Right ventricle myocardium superior (tissue), 1 donor: ENCODE measurements at regions not wholly inside any gene's neighbourhood (a gene's known extent, or its start where the extent isn't known, plus 50 kb on each side); places are given as distances from the start of the nearest gene placed in this dataset.

Experiments
- ATAC-seq: fragments of 200-7000 bp; cut with Tn5 transposase; one replicate; pipeline ENCODE4 v1.9.1; 2020; ENCODE audit warnings: mild to moderate bottlenecking; ENCODE audit not compliant: poor library complexity
- DNase-seq: peaks from one replicate; pipeline ENCODE4 v3.0.0-alpha.2; 2020
- intact Hi-C: fragments of 100-400 bp; cut with DNase I; formaldehyde crosslinking; loops from one replicate; pipeline ENCODE4 v1.11.2; 2022
- donor health status: DM: no; HTN: yes; CAD: no; lungs with severe emphysema.

DNA sequence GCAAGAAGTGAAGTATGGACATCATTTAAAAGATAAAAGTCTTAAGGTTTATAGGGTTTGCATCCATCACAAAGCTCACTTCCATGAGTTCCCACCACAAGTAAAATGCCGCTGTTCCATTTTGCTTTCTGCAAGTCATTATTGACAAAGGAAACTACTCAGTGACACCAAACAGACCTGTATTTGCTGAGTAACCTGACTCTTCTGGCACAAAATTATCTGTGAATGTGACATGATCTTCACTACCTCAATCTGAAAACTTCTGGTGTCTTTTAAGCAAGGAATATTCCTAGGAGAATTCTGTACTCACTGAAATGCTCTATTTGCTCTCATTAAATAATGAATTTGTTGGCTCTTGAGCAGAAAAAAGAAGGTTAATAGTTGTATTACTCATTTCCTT, 1077.4 kb upstream of the ADGRL4 start:
- no peak for DNase-seq
- intact Hi-C loops: no loop called here
- no peak for ATAC-seq

DNA sequence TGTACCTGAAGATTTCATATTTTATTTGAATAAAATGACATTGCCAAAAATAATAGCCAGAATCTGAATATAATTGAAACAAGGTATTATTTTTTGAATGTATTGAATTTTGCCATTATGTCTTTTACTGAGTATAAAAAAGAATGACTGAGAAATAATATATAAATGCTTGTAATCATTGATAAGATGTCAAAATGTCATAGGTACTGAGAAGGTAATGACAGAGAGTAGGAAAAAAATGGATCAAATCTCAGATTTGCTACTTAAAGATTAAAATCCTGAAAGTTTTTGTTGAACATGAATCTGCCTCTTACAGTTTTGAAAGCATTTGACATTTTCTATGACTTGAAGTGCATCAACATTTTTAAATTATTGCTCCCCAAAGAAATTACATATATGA, 1069.9 kb upstream of the ADGRL4 start:
- intact Hi-C loops: no loop called here

DNA sequence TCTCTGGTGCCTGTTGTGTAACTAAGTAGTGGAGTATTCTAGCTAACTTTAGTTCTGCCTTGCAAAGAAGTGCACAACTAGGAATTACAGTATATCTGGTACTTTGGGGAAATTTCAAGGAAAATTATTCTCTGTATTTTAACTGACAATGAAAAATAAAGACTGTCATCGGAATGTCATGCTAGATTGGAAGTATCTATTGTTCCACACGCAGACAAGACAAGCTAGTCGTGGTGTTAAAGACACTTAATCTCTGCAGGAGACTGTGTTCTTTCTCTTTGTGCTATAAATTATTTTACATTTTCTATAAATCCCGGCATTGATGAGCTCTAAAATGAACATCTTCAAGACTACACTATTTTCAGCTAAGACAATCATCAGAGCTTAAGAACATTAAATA, 1068.8 kb upstream of the ADGRL4 start:
- DNase-seq (no peak), ATAC-seq (no peak)
- intact Hi-C loops: no loop called here

More for the DNA sequence above, 1069.9 kb upstream of the ADGRL4 start:
- no peak for DNase-seq
- ATAC-seq: no peak

DNA sequence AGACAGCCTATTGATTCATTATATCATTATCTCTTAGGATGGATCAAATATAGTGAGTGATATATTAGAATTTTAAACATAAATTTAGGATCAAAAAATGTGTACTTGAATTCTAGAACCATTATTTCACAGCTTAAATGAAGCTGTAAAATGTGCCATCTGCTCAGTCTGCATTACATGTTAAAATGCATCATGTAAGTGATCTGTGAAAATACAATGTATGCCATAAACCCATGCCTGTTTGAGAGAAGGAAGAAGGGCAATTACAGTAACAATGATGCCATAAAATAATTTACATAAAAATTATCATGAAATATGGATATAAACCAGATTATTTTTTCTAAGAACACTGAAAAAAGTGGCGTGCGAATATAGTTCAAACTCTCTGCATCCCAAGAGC, 1066.0 kb upstream of the ADGRL4 start:
- intact Hi-C loops: no loop called here
- no peak for DNase-seq
- no peak for ATAC-seq

DNA sequence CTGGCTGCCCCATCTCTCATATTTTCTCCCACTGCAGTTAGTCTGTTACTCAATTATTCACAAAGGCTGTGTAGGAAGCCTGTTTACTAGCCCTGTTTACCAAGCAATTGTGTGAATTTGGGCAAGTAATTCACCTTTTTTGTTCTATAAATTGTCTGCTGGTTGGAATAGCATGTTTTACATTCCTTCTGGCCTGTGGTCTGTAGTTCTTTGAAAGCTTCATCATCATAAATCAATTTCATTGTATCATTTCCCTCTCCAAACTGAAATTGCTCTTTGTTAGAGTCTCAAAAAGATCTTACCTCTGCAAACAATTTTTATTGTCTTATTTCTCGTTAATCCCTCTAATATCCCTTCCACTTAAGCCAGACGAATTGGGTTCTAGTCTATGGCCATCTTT, 1059.5 kb upstream of the ADGRL4 start:
- intact Hi-C loops: no loop called here
- DNase-seq (no peak), ATAC-seq (no peak)

DNA sequence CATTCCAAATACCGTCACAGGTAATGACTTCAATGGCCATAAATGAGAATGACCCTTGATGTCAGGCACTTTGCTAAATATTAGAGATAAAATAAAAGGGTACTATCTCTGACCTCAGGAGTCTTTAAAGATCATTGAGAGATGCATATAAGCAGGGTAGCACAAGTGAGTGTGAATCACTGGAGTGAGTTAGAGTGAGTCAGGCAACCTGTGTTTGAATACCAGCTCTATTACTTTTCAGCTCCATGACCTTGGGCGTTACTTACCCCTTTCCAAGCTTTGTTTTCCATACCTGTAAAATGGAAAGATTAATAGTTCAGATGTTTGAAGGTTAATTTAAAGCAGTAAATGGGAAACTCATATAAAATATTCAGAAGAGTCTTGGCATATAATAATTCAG, 1058.0 kb upstream of the ADGRL4 start:
- no peak for ATAC-seq
- DNase-seq: no peak
- intact Hi-C loops: no loop called here

DNA sequence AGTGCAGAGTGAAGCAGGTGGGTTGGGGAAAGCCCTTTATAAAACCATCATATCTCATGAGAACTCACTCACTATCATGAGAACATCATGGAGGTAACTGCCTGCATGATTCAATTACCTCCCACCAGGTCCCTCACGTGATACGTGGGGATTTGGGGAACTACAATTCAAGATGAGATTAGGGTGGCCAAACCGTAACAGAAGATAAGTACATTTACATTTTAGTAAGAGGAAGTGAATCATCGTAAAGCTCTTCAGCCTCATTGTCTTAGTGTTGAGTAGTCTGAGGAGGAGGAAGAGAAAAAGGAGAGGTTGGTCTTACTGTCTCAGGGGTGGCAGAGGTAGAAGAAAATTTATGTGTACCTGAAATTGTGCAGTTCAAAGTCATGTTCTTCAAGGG, 1053.4 kb upstream of the ADGRL4 start:
- intact Hi-C loops: no loop called here
- DNase-seq (no peak), ATAC-seq (no peak)

DNA sequence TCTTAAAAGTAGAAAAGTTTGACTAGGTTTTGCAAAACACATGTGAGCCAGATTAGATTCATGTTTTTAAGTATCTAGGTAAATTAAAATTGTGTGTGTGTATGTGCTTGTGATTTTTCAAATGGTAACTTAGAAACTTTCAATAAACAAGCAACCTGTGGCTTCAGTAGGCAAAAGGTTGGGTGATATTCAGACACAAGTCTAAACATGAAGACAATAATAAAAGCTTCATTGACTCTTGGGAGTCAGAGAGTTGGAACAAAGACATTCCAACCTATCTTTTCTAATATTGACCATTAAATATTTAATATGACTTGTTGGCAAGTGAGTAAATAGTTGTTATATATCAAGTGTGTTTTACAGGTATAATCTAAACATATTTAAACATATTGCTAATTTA, 1049.6 kb upstream of the ADGRL4 start:
- ATAC-seq: no peak
- intact Hi-C loops: no loop called here

DNA sequence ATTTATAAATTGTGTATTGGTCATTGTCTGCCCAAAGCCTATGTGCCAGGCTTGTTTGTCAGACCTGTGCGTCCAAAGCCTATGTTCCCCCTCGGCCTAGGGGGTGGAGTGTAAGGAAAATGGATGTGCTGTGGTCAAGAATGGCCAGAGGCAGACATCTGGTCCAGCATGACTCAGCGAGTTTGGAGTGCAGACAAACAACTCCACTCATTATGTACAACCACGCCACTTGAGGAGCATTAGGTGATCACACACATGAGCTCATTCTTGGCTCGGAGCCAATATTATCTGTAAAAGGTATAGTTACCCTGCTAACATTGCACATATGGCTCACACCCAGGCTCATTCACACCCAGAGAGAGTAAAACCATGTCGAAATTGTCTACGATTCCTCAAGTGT, 1047.6 kb upstream of the ADGRL4 start:
- intact Hi-C loops: no loop called here

More for the DNA sequence above, 1049.6 kb upstream of the ADGRL4 start:
- no peak for DNase-seq

DNA sequence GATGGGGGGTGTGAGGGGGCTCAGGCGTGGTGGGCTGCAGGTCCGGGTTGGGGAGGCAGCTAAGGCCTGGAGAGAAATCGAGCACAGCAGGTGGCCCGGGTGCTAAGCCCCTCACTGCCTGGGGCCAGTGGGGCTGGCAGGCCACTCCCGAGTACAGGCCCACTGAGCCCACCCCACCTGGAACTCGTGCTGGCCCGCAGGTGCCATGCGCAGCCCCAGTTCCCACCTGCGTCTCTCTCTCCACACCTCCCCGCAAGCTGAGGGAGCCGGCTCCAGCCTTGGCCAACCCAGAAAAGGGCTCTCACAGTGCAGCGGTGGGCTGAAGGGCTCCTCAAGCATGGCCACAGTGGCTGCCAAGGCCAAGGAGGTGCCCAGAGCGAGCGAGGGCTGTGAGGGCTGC, 1047.1 kb upstream of the ADGRL4 start:
- no peak for DNase-seq
- ATAC-seq: no peak
- intact Hi-C loops: no loop called here

More for the DNA sequence above, 1047.6 kb upstream of the ADGRL4 start:
- DNase-seq (no peak), ATAC-seq (no peak)

DNA sequence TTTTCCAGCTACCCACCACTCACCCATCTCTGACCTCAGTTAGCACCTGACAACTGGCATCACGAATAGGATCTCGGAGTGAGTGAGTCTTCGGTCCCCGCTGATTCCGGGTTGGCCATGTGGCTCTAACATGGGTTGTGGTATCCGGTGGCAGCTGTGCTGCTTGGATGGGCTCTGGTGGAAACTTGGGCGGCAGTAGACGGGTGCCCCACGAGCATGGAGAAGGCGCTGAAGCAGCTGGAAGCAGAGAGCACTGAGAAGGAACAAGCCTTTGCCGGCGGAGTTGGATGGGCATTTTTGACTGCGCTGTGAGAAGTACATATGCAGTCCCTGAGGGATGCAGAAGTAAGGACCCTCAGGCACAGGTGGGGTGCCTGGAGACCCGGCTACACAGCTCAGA, 1044.0 kb upstream of the ADGRL4 start:
- intact Hi-C loops: no loop called here
- DNase-seq (peak; percentile 36), ATAC-seq (no peak)

DNA sequence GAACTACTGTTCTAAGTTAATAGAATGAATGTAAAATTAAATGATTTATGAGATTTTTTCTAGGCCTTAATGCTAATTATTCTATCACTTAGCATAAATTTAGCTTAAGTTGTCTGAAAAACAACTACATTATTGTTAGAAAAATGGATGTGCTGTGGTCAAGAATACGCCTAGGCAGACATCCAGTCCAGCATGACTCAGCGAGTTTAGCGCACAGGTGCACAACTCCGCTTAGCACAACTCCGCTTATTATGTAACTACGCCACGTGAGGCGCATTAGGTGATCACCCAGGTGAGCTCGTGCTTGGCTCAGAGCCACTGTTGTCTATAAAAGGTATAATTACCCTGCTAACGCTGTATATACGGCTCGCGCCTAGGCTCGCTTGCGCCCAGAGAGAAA, 1043.6 kb upstream of the ADGRL4 start:
- ATAC-seq (no peak), DNase-seq (no peak)
- intact Hi-C loops: no loop called here

DNA sequence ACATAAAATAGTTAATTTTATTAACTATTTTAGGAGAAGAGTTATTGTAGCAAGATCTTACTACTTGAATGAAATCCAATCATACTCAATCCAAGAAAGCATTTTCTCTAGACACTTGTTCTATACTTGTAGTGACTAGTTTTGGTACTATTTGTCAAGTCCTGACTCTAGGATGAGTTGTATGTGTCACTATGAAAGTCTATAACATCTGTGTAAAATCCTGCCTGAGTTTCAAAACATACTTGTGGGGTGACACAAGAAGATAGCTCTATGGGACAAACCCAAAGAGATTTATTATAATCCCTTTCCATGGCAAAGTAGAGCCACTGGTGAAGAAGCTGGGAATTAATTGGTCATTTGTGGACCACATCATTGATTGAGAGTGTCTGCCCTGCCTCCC, 1042.2 kb upstream of the ADGRL4 start:
- DNase-seq: no peak
- ATAC-seq: no peak
- intact Hi-C loops: no loop called here

DNA sequence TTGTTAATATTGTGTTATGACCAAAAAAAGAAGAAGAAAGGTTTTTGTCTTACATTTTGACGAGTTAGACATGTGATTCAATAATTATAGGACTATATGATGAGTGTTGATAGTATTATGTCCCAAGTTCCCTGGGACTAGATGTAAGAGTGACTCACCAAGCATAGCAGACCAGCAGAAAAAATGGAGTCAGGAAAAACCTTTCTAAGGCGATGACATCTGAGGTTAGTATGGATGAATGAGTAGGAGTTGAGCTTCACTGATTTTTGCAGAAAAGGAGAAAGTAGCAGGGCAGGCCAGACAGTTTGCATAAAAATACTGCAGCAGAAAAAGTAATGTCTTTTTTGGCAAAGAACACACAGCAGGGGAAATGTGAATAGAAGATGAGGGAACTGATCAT, 1041.3 kb upstream of the ADGRL4 start:
- intact Hi-C loops: no loop called here
- DNase-seq (no peak), ATAC-seq (no peak)

DNA sequence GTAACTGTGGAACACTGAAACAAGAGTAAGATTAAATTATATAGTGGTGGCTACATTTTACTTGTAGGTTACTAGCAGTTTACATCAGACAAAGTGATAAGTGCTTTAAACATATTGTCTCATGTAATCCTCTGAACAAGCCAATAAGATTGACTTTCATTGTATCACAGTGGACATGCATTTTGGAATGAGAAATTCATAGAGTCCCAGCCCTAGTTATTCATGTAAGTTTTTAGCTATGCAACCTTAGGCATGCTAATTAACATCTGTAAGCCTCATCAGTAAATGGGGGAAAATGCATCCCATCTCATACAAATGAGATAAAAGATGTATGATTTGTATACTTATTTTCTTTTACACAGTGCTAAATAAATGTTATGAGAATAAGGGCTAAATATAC, 1038.1 kb upstream of the ADGRL4 start:
- intact Hi-C loops: no loop called here
- no peak for ATAC-seq
- no peak for DNase-seq

DNA sequence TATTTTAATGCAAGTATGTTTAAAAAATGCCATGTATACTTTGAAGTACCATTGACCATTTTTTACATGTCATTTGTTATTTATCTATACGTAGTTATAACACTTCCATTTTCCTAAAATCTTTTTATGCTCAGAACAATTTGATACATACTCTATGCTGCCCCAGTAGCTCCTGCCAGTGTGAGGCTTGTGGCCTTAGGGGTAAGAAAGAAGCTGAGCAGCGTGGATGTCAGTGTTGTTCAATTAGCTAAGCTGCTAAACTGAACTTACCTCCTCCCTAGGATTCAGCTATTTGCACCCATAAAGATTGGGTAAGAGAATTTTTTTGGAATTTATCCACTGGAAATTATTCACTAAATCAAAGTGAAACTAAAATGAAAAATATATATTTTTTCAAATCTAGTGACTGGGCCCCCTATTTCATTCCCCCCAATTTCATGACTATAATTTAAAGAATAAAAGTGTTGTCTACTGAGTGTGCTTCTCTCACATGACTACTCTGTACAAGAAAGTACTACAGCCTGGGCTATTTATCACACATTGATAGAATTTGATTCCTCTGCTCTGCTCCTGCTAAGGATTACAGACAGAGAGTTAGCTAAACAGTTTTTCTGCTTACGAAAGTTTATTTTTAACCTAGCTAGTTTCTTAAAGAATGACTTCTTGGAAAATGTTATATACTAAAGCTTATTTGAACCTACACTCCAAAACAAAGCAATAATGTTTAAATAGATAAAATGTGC, 1030.3 kb upstream of the ADGRL4 start:
- no peak for ATAC-seq
- intact Hi-C loops: no loop called here
- no peak for DNase-seq

DNA sequence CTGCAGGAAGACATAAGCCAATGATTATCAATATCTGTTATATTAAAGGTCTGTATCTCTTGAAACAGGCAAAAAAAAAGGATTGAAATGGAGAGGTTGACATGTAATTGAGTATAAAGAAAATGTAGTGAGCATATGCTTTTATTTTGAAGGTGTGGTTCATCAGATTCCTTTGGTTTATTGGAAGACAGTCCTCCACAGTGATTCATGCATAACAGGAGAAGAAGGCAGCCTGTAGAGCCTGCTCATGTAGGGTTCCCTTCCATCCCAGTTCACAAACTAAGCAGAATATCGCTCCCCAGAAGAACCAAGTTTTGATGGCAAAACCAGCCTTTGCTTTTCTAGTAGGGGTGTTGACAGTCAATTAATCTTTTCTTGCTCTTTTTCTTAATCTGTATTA, 1016.8 kb upstream of the ADGRL4 start:
- DNase-seq: no peak
- ATAC-seq: no peak
- intact Hi-C loops: no loop called here

DNA sequence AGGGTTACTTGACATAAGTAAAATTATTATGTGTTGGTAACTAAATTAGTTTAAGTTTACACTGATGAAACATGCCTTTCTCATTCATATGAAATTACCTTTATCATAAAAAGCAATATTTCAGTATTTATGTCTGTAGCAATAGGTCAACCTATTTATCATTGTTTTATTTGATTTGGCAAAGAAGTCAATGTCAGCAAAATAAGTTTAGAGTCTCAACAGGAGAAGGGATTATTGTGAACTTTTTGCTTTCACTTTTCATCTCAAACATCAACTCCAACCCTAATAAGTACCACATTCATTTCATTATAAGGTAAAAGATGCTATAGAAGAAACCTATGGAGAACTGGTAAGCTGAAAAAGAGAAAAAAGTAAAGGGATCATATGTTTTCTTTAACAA, 1015.4 kb upstream of the ADGRL4 start:
- intact Hi-C loops: no loop called here
- no peak for ATAC-seq

DNA sequence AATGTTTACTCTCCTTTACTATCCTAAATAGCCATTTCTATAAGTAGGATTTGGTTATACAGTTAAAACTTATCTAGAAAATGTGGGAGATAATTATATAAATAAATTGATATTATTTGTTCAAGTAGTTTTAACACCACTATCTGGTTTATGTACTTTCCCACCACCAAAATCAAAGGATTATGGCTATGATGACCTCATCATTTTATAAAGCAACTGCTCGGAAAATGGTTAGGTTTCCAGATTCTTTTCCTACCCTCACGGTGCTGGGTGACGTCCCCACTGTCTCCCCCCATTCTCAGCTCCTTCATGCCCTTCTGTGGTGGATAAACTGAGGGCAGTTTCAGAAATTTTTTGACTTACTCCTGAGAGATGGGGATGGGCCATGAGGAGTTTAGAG, 1011.8 kb upstream of the ADGRL4 start:
- intact Hi-C loops: no loop called here
- DNase-seq: no peak
- no peak for ATAC-seq

More for the DNA sequence above, 1015.4 kb upstream of the ADGRL4 start:
- no peak for DNase-seq

DNA sequence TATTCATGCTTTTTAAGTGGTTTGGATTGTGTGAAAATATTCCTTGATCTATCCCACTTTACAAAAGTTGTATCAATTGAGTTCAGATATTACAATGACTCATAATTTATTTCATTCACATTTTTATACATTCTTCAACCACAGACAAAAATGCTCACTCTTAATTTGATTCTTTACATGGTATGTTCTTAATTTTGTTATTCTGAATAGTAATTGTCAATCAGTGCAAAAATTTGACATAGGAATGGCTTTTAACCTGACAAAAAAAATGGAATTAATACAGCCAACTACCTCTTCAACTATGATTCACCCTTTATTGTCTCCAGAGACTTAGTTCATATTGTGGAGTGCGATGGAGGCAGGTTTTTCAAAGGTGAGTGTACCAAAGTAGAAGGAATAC, 1002.4 kb upstream of the ADGRL4 start:
- intact Hi-C loops: no loop called here
- ATAC-seq: no peak
- DNase-seq: no peak

DNA sequence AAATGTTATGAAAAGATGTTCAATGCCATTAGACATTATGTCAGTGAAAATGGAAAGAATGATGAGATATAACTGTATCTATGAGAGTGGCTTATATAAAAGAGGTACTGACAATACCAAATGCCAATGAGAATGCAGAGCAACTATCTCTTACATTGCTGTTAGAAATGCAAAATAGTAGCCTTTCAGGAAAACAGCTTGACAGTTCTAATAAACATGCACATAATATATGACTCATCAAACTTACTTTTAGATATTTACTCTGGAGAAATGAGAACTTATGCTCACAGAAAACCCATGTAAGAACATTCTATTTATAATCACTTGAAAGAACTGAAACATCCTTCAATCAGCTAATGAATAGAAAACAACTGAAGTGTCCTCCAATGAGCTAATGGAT, 996.7 kb upstream of the ADGRL4 start:
- ATAC-seq (no peak), DNase-seq (no peak)
- intact Hi-C loops: no loop called here
